WTC11 (cell line): ENCODE measurements at regions not wholly inside any gene's neighbourhood (a gene's known extent, or its start where the extent isn't known, plus 50 kb on each side); places are given as distances from the start of the nearest gene placed in this dataset.

Experiments used
- CTCF ChIP-seq: fragments of 200-600 bp; IDR thresholded peaks from 2 replicates; pipeline ENCODE4 v1.8.0; 2022; ENCODE audit warnings: antibody characterized with exemption
- GABPB1 ChIP-seq: sonication (generic); formaldehyde crosslinking; IDR thresholded peaks from 2 replicates; pipeline ENCODE4 v1.8.1; 2023; ENCODE audit warnings: mild to moderate bottlenecking, missing genetic modification reagents
- NFYB ChIP-seq: sonication (generic); formaldehyde crosslinking; conservative IDR thresholded peaks from 2 replicates; pipeline ENCODE4 v1.8.0; 2022; ENCODE audit warnings: low read depth, missing genetic modification reagents
- TP53 ChIP-seq: sonication (generic); formaldehyde crosslinking; IDR thresholded peaks from 2 replicates; pipeline ENCODE4 v1.8.1; 2023; ENCODE audit warnings: mild to moderate bottlenecking, missing genetic modification reagents
- ZNF416 ChIP-seq: fragments of 250-450 bp; sonication (Bioruptor Pico); IDR thresholded peaks from 2 replicates; pipeline ENCODE4 v1.9.0; 2021; ENCODE audit warnings: mild to moderate bottlenecking, inconsistent platforms
- TF ChIP-seq, protein P1 (sequence below): sonication (generic); formaldehyde crosslinking; conservative IDR thresholded peaks from 2 replicates; pipeline ENCODE4 v1.8.1; 2023; ENCODE audit warnings: mild to moderate bottlenecking, low read depth, missing genetic modification reagents, moderate library complexity

DNA sequence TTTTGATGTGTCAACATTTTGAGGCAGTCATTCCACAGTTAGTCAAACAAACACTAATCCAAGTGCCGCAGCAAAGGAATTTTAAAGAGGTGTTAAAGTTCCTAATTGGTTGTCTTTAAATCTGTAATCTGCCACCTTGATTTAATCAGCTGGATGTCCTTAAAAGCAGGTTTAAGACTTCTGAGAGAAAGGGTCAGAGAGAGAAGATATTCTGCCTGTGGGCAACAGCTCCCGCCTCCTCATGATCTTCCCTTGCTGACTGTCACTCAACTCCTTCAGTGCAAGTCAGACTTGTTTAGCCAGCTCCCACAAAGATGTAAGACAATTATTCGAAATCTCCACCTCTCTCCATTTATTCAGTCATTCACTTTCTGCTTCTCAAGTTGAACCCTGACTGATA is 92.6 kb upstream of the MYRIP start:
- TF ChIP-seq NFYB (CRISPR knock-in tag) (no peak), TP53 (CRISPR knock-in tag) (no peak), GABPB1 (CRISPR knock-in tag) (no peak), CTCF (no peak), ZNF416 (CRISPR knock-in tag) (no peak)
- TF ChIP-seq, protein P1, sequence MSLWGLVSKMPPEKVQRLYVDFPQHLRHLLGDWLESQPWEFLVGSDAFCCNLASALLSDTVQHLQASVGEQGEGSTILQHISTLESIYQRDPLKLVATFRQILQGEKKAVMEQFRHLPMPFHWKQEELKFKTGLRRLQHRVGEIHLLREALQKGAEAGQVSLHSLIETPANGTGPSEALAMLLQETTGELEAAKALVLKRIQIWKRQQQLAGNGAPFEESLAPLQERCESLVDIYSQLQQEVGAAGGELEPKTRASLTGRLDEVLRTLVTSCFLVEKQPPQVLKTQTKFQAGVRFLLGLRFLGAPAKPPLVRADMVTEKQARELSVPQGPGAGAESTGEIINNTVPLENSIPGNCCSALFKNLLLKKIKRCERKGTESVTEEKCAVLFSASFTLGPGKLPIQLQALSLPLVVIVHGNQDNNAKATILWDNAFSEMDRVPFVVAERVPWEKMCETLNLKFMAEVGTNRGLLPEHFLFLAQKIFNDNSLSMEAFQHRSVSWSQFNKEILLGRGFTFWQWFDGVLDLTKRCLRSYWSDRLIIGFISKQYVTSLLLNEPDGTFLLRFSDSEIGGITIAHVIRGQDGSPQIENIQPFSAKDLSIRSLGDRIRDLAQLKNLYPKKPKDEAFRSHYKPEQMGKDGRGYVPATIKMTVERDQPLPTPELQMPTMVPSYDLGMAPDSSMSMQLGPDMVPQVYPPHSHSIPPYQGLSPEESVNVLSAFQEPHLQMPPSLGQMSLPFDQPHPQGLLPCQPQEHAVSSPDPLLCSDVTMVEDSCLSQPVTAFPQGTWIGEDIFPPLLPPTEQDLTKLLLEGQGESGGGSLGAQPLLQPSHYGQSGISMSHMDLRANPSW (CRISPR knock-in tag): no peak
